GM21717 (cell line): ENCODE measurements at regions not wholly inside any gene's neighbourhood (a gene's known extent, or its start where the extent isn't known, plus 50 kb on each side); places are given as distances from the start of the nearest gene placed in this dataset.
"Not testable (repeated sequence)": the region's sequence is repeated elsewhere in the genome, so short reads cannot be mapped to it uniquely, and the experiment has no call there.

Experiments used
- ATAC-seq: cut with Tn5 transposase; IDR thresholded peaks from one replicate; pipeline ENCODE4 v1.9.1; 2021; ENCODE audit warnings: mild to moderate bottlenecking, moderate library complexity; ENCODE audit not compliant: unreplicated experiment

GRCh38 chr14:61171727-61172126 lies 109.4 kb downstream of the TMEM30B start:
- ATAC-seq: no peak

- ATAC-seq: no peak
These were observed 113.0 kb downstream of the TMEM30B start for GRCh38 chr14:61168141-61168540.

GRCh38 chr14:61167642-61168041 lies 113.5 kb downstream of the TMEM30B start:
- ATAC-seq: no peak

GRCh38 chr14:61160798-61161197 lies 120.3 kb downstream of the TMEM30B start:
- ATAC-seq: no peak

GRCh38 chr14:61154641-61155040 lies 126.5 kb downstream of the TMEM30B start:
- ATAC-seq: no peak

- no peak for ATAC-seq
These were observed 127.1 kb downstream of the TMEM30B start for GRCh38 chr14:61153914-61154545.

GRCh38 chr14:61153431-61153830 lies 127.7 kb downstream of the TMEM30B start:
- no peak for ATAC-seq

- no peak for ATAC-seq
These were observed 128.2 kb downstream of the TMEM30B start for GRCh38 chr14:61152851-61153364.

GRCh38 chr14:61151251-61151650 lies 129.9 kb downstream of the TMEM30B start:
- no peak for ATAC-seq

GRCh38 chr14:61150851-61151250 lies 130.3 kb downstream of the TMEM30B start:
- no peak for ATAC-seq

GRCh38 chr14:61149896-61150295 lies 131.2 kb downstream of the TMEM30B start:
- ATAC-seq: no peak

GRCh38 chr14:61148742-61149350 lies 132.3 kb downstream of the TMEM30B start:
- ATAC-seq: no peak

GRCh38 chr14:61147831-61148549 lies 133.1 kb downstream of the TMEM30B start:
- ATAC-seq: no peak

- ATAC-seq: no peak
These were observed 133.7 kb downstream of the TMEM30B start for GRCh38 chr14:61147381-61147821.

GRCh38 chr14:61146899-61147298 lies 134.2 kb downstream of the TMEM30B start:
- no peak for ATAC-seq

GRCh38 chr14:61145903-61146481 lies 135.1 kb downstream of the TMEM30B start:
- ATAC-seq: no peak

- no peak for ATAC-seq
These were observed 135.9 kb downstream of the TMEM30B start for GRCh38 chr14:61145034-61145902.

- ATAC-seq: not testable (repeated sequence)
These were observed 136.8 kb downstream of the TMEM30B start for GRCh38 chr14:61144117-61145033.

GRCh38 chr14:61140872-61141271 lies 140.3 kb downstream of the TMEM30B start:
- no peak for ATAC-seq
